Fibroblast of mammary gland (primary cell): ENCODE measurements at regions not wholly inside any gene's neighbourhood (a gene's known extent, or its start where the extent isn't known, plus 50 kb on each side); places are given as distances from the start of the nearest gene placed in this dataset.

Source experiments
- DNase-seq: peaks from one replicate; pipeline ENCODE4 v3.0.0-alpha.2; 2010; ENCODE audit warnings: low read depth
- H3K4me3 ChIP-seq: 2 replicates; pipeline ENCODE4 v1.5.1; 2011; ENCODE audit warnings: low read depth, mild to moderate bottlenecking, low read length, moderate library complexity; ENCODE audit not compliant: control insufficient read depth
- CTCF ChIP-seq: conservative IDR thresholded peaks from 2 replicates; pipeline ENCODE4 v1.5.1; 2011; ENCODE audit warnings: low read depth, low read length, inconsistent platforms; ENCODE audit not compliant: control insufficient read depth, insufficient read depth

DNA sequence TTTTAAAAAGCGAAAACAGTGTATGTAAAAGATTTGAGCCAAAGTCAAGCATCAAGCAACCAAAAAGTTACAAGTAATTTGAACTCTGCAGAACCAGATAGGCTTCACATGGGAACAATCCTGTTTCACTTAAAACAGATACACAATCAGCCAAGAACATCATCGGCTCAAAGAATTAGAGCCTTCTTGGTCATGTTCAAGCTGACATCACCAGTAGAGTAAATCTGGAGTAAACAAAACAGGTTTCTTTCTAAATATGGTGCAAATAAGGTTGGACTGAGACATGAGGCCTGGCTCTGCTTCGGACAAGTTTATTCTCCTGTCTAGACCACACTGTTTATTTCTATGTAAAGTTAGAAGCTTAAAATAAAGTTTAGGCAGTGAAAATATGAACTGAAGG is 116.0 kb downstream of the GMNC start:
- H3K4me3 ChIP-seq = no peak overlapping the region
- DNase-seq = no peak
- TF ChIP-seq CTCF = no peak

DNA sequence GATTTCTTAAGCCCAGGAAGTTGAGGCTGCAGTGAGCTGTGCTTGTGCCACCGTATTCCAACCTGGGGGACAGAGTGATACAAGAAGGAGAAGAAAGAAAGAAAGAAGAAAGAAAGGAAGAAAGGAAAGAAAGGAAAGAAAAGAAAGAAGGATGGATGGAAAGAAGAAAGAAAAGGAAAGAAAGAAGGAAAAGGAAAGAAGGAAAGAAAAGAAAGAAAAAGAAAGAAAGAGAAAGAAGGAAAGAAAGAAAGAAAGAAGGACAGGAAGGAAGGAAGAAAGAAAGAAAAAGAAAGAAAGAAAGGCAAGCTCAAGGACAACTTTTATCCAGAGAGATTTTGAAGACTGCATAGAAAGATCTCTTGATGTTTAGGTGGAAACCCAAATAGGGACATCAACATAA is 120.7 kb downstream of the GMNC start:
- no peak for TF ChIP-seq CTCF
- H3K4me3 ChIP-seq = no peak overlapping the region
- DNase-seq = no peak

DNA sequence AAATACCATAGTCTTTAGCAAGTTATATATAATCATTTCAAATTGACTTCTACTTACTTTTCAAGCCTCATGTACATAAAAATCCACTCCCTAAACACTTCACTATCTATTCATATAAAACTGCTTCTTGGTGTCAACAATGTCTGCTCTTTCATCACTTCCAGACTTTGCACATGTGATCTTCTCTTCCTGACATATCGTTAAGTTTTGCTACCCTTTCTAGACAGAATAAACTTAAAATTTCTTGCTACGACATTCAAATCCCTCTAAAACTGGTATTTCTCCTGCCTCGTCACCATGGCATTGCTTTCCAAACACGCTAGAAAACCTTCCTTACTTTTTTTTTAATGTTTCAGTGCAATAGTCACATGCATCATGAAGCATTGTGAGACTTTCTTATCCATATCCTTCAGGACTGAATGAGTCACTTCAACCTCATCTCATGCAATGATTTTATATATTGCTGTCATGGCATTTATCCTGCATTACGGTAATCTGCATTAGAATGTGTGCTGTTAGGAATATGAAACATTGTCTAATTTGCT is 122.8 kb downstream of the GMNC start:
- TF ChIP-seq CTCF = no peak
- peak; percentile 10 for DNase-seq
- no peak overlapping the region for H3K4me3 ChIP-seq

DNA sequence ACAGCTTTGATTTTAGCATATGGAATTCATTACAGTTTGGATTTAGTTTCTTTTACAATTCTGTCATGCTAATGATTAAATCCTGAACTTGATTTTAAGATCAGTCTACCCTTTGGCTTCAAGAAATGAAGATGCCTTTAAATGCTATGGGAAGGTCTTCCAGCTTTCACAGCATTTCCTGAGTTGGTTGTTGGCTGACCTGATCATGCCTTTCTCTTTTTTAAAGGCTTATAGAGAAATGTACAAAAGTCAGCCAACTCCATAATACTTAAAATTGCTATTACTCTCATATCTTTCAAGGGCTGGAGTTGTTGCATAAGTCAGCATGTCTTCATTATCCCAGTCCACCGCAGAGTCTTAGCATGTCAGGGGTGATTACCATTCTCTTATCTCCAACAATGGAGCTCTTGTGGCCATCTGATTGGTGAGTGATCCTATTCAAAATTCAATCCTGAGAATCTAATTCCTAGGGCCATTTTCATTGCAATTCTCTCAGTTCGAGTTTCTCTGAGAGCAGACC is 123.8 kb downstream of the GMNC start:
- no peak for DNase-seq
- TF ChIP-seq CTCF = no peak
- H3K4me3 ChIP-seq = no peak overlapping the region

DNA sequence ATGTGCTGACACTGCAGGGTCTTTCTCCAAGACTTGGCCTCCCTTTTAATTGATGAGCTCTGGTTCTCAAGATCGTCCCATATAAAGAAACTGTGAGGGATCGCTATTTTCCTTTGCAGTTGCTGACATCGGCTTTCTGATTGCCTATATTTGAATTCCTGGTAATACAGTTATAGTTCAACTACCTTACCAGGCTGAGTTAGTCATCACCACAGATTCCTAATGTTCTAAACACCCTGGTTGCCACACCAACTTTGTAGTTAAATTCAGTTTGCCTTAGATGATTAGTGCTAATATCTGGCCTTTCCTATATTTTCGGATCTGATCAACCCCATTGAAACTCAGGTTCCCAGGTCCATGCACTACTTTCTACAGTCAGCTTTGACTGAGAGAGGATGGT is 125.0 kb downstream of the GMNC start:
- TF ChIP-seq CTCF = no peak
- no peak for DNase-seq
- H3K4me3 ChIP-seq = no peak overlapping the region

- H3K4me3 ChIP-seq = no peak overlapping the region
- no peak for DNase-seq
- TF ChIP-seq CTCF = no peak
Measured at GRCh38 chr3:190734490-190734889, 128.0 kb downstream of the GMNC start.

- no peak overlapping the region for H3K4me3 ChIP-seq
- no peak for TF ChIP-seq CTCF
- DNase-seq = no peak
Measured at GRCh38 chr3:190733591-190734146, 128.8 kb downstream of the GMNC start.
